DND-41 (cell line): ENCODE measurements at regions not wholly inside any gene's neighbourhood (a gene's known extent, or its start where the extent isn't known, plus 50 kb on each side); places are given as distances from the start of the nearest gene placed in this dataset.

ENCODE experiments used
- CTCF ChIP-seq: IDR thresholded peaks from 2 replicates; pipeline ENCODE4 v1.5.1; 2012; ENCODE audit warnings: borderline replicate concordance, low read length, moderate library complexity, mild to moderate bottlenecking; ENCODE audit not compliant: poor library complexity, severe bottlenecking; ENCODE audit errors: extremely low read depth
- EZH2 ChIP-seq: IDR thresholded peaks from 3 replicates; pipeline ENCODE4 v1.6.1; 2012; ENCODE audit warnings: borderline replicate concordance, low read depth, mild to moderate bottlenecking, moderate library complexity, low read length, inconsistent platforms; ENCODE audit not compliant: severe bottlenecking

GRCh38 chrX:109871121-109871888 is 131.6 kb upstream of the TMEM164 start:
- no peak for TF ChIP-seq CTCF
- TF ChIP-seq EZH2: no peak
